ENCODE measurements at regions not wholly inside any gene's neighbourhood (a gene's known extent, or its start where the extent isn't known, plus 50 kb on each side); places are given as distances from the start of the nearest gene placed in this dataset.

- DNase-seq (ENCODE audit: low read depth), result no peak
Measured at GRCh38 chr4:22021106-22021505, 72.5 kb upstream of the KCNIP4 start.

- no peak for DNase-seq (ENCODE audit: low read depth)
Measured at GRCh38 chr4:22020129-22020528, 71.6 kb upstream of the KCNIP4 start.

DNA sequence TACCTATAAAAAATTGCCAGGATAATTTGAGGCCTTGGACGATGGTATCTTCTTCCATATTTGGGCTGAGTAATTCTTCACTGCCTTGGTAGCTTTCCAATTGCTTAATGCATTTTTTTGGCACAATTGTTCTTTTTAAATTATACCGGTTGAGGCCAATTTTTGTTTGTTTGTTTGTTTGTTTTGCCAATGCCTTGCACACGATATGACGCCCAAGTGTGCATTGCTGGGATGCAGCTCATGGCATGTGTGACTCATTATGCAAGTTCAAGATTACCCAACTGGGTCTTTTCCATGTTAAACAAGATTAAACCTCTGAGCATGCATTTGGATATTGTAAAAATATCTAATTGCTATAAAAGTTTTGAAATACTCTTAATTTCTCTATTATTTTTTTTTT, 71.1 kb upstream of the KCNIP4 start:
- no peak for DNase-seq (ENCODE audit: low read depth)

DNA sequence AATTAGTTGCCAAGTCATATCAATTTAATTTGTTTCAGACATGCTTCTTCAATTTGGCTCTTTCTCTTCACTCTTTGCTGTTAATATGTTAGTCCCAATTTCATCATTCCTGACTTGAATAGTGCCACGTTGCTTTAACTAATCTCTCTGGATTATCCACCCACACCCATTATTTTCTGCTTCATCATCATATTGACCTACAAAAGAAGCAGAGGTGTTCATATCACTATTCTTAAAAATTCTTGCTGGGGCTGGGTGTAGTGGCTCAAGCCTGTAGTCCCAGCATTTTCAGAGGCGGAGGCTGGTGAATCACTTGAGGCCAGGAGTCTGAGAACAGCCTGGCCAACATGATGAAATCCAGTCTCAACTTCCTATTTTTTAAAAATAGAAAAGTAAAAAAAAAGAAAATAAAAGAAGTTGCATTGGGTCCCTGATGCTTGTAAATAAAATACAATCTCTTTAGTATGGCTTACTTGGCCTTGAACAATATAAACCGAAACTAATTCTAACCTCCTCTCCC, 65.7 kb upstream of the KCNIP4 start:
- DNase-seq (ENCODE audit: low read depth), result no peak

DNA sequence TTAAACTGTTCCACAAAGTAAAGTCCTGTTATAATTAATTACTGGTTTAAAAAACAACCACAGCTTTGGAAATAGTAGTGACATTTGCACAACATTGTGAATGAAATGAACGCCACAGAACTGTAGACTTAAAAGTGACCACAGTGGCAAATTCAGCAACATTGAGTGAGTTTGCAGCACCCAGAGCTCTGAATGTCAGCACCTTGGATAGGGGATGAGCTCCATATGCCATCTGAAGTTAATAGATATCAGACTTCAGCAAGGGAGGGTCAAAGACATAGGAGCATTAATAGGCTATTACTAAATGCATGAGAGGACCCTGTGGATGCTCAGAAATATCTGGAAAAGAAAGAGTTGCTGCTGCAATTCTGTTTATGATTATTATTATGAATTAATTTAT, 55.3 kb upstream of the KCNIP4 start:
- no peak for DNase-seq (ENCODE audit: low read depth)
